Activated T-cell treated with anti-CD3 and anti-CD28 coated beads, Interleukin-2, amount 50 U/mL, for 4 hours (primary cell): ENCODE measurements at regions not wholly inside any gene's neighbourhood (a gene's known extent, or its start where the extent isn't known, plus 50 kb on each side); places are given as distances from the start of the nearest gene placed in this dataset.

ENCODE experiments used
- ATAC-seq, 2 donors: fragments of 200-7000 bp; cut with Tn5 transposase; one replicate each; pipeline ENCODE4 v1.10.0; 2021
- DNase-seq: peaks from one replicate; pipeline ENCODE4 v3.0.0-alpha.2; 2020
- H3K27me3 Mint-ChIP-seq: one replicate; pipeline ENCODE4 v1.8.0; 2021; ENCODE audit warnings: low read depth, mixed read lengths
- H3K36me3 Mint-ChIP-seq: one replicate; pipeline ENCODE4 v1.8.0; 2022; ENCODE audit warnings: mixed read lengths; ENCODE audit not compliant: insufficient read depth
- H3K4me1 Mint-ChIP-seq: one replicate; pipeline ENCODE4 v1.8.0; 2021; ENCODE audit warnings: low read depth, mixed read lengths
- H3K4me3 Mint-ChIP-seq: one replicate; pipeline ENCODE4 v1.8.0; 2021; ENCODE audit warnings: mild to moderate bottlenecking, moderate library complexity, mixed read lengths
- H3K9me3 Mint-ChIP-seq: one replicate; pipeline ENCODE4 v1.8.0; 2021; ENCODE audit warnings: mixed read lengths

GRCh38 chr6:92784235-92784634 is 635.1 kb downstream of the EPHA7 start:
- Mint-ChIP-seq H3K4me1 (no peaks in the 10 kb centered on the region), H3K36me3 (no peaks in the 10 kb centered on the region), H3K4me3 (no peak overlapping the region), H3K27me3 (no peaks in the 10 kb centered on the region), H3K9me3 (peaks cover 6% of the 10 kb centered on the region)
- DNase-seq = no peak
- ATAC-seq = no peak

- Mint-ChIP-seq H3K36me3 (no peaks in the 10 kb centered on the region), H3K9me3 (peaks cover 4% of the 10 kb centered on the region), H3K4me3 (no peak overlapping the region), H3K27me3 (no peaks in the 10 kb centered on the region), H3K4me1 (no peaks in the 10 kb centered on the region)
- ATAC-seq (no peak), DNase-seq (no peak)
Observed at GRCh38 chr6:92779746-92780145, 639.6 kb downstream of the EPHA7 start.

GRCh38 chr6:92777146-92777740 is 642.1 kb downstream of the EPHA7 start:
- peaks cover 4% of the 10 kb centered on the region for H3K9me3 Mint-ChIP-seq
- no peak for ATAC-seq

GRCh38 chr6:92770540-92770939 is 648.8 kb downstream of the EPHA7 start:
- ATAC-seq = no peak
- no peak for DNase-seq
- no peak overlapping the region for H3K4me3 Mint-ChIP-seq
- no peaks in the 10 kb centered on the region for H3K27me3 Mint-ChIP-seq
- no peaks in the 10 kb centered on the region for H3K4me1 Mint-ChIP-seq
- peaks cover 4% of the 10 kb centered on the region for H3K9me3 Mint-ChIP-seq
- no peaks in the 10 kb centered on the region for H3K36me3 Mint-ChIP-seq

More at GRCh38 chr6:92777146-92777740, 642.1 kb downstream of the EPHA7 start:
- no peaks in the 10 kb centered on the region for H3K4me1 Mint-ChIP-seq
- DNase-seq = no peak
- H3K36me3 Mint-ChIP-seq = no peaks in the 10 kb centered on the region
- no peaks in the 10 kb centered on the region for H3K27me3 Mint-ChIP-seq
- no peak overlapping the region for H3K4me3 Mint-ChIP-seq

- H3K9me3 Mint-ChIP-seq = no peaks in the 10 kb centered on the region
- H3K36me3 Mint-ChIP-seq = no peaks in the 10 kb centered on the region
- ATAC-seq = no peak
- no peak for DNase-seq
- no peak overlapping the region for H3K4me3 Mint-ChIP-seq
- H3K4me1 Mint-ChIP-seq = no peaks in the 10 kb centered on the region
- H3K27me3 Mint-ChIP-seq = no peaks in the 10 kb centered on the region
Observed at GRCh38 chr6:92767101-92767500, 652.3 kb downstream of the EPHA7 start.

GRCh38 chr6:92763680-92764079 is 655.7 kb downstream of the EPHA7 start:
- H3K9me3 Mint-ChIP-seq = no peaks in the 10 kb centered on the region
- DNase-seq (no peak), ATAC-seq (no peak)
- no peak overlapping the region for H3K4me3 Mint-ChIP-seq
- no peaks in the 10 kb centered on the region for H3K27me3 Mint-ChIP-seq
- H3K4me1 Mint-ChIP-seq = no peaks in the 10 kb centered on the region
- no peaks in the 10 kb centered on the region for H3K36me3 Mint-ChIP-seq

GRCh38 chr6:92763274-92763584 is 656.1 kb downstream of the EPHA7 start:
- no peak for DNase-seq
- ATAC-seq = no peak
- Mint-ChIP-seq H3K27me3 (no peaks in the 10 kb centered on the region), H3K36me3 (no peaks in the 10 kb centered on the region), H3K4me3 (no peak overlapping the region), H3K4me1 (no peaks in the 10 kb centered on the region), H3K9me3 (no peaks in the 10 kb centered on the region)

GRCh38 chr6:92762443-92763273 is 656.7 kb downstream of the EPHA7 start:
- Mint-ChIP-seq H3K36me3 (no peaks in the 10 kb centered on the region), H3K9me3 (no peaks in the 10 kb centered on the region), H3K27me3 (no peaks in the 10 kb centered on the region), H3K4me1 (no peaks in the 10 kb centered on the region), H3K4me3 (no peak overlapping the region)
- ATAC-seq (no peak), DNase-seq (no peak)

- DNase-seq (no peak), ATAC-seq (no peak)
- no peaks in the 10 kb centered on the region for H3K4me1 Mint-ChIP-seq
- peaks cover 3% of the 10 kb centered on the region for H3K9me3 Mint-ChIP-seq
- no peak overlapping the region for H3K4me3 Mint-ChIP-seq
- H3K36me3 Mint-ChIP-seq = no peaks in the 10 kb centered on the region
- H3K27me3 Mint-ChIP-seq = no peaks in the 10 kb centered on the region
Observed at GRCh38 chr6:92759178-92759577, 660.2 kb downstream of the EPHA7 start.

- ATAC-seq = no peak
- H3K4me3 Mint-ChIP-seq = no peak overlapping the region
Observed at GRCh38 chr6:92757925-92758324, 661.4 kb downstream of the EPHA7 start.

GRCh38 chr6:92756912-92757311 is 662.4 kb downstream of the EPHA7 start:
- Mint-ChIP-seq H3K9me3 (peaks cover 14% of the 10 kb centered on the region), H3K4me3 (no peak overlapping the region), H3K27me3 (no peaks in the 10 kb centered on the region), H3K4me1 (no peaks in the 10 kb centered on the region), H3K36me3 (no peaks in the 10 kb centered on the region)
- ATAC-seq = no peak
- DNase-seq = no peak

More at GRCh38 chr6:92757925-92758324, 661.4 kb downstream of the EPHA7 start:
- DNase-seq = no peak
- no peaks in the 10 kb centered on the region for H3K36me3 Mint-ChIP-seq
- no peaks in the 10 kb centered on the region for H3K27me3 Mint-ChIP-seq
- peaks cover 4% of the 10 kb centered on the region for H3K9me3 Mint-ChIP-seq
- H3K4me1 Mint-ChIP-seq = no peaks in the 10 kb centered on the region

- Mint-ChIP-seq H3K4me3 (no peak overlapping the region), H3K9me3 (peaks cover 16% of the 10 kb centered on the region), H3K27me3 (no peaks in the 10 kb centered on the region), H3K4me1 (no peaks in the 10 kb centered on the region), H3K36me3 (no peaks in the 10 kb centered on the region)
- DNase-seq = no peak
- no peak for ATAC-seq
Observed at GRCh38 chr6:92753956-92754355, 665.4 kb downstream of the EPHA7 start.

GRCh38 chr6:92752114-92752513 is 667.2 kb downstream of the EPHA7 start:
- Mint-ChIP-seq H3K27me3 (no peaks in the 10 kb centered on the region), H3K4me3 (no peak overlapping the region), H3K36me3 (no peaks in the 10 kb centered on the region), H3K4me1 (no peaks in the 10 kb centered on the region), H3K9me3 (peaks cover 13% of the 10 kb centered on the region)
- no peak for DNase-seq
- ATAC-seq = no peak

- DNase-seq = no peak
- Mint-ChIP-seq H3K27me3 (no peaks in the 10 kb centered on the region), H3K4me3 (no peak overlapping the region), H3K4me1 (no peaks in the 10 kb centered on the region), H3K36me3 (no peaks in the 10 kb centered on the region), H3K9me3 (peaks cover 18% of the 10 kb centered on the region)
- no peak for ATAC-seq
Observed at GRCh38 chr6:92748131-92748530, 671.2 kb downstream of the EPHA7 start.

GRCh38 chr6:92737983-92738382 is 681.4 kb downstream of the EPHA7 start:
- H3K4me1 Mint-ChIP-seq = no peaks in the 10 kb centered on the region
- peaks cover 8% of the 10 kb centered on the region for H3K9me3 Mint-ChIP-seq
- no peak for ATAC-seq
- no peak for DNase-seq
- H3K4me3 Mint-ChIP-seq = no peak overlapping the region
- no peaks in the 10 kb centered on the region for H3K27me3 Mint-ChIP-seq
- no peaks in the 10 kb centered on the region for H3K36me3 Mint-ChIP-seq
